ENCODE measurements at regions not wholly inside any gene's neighbourhood (a gene's known extent, or its start where the extent isn't known, plus 50 kb on each side); places are given as distances from the start of the nearest gene placed in this dataset.

DNA sequence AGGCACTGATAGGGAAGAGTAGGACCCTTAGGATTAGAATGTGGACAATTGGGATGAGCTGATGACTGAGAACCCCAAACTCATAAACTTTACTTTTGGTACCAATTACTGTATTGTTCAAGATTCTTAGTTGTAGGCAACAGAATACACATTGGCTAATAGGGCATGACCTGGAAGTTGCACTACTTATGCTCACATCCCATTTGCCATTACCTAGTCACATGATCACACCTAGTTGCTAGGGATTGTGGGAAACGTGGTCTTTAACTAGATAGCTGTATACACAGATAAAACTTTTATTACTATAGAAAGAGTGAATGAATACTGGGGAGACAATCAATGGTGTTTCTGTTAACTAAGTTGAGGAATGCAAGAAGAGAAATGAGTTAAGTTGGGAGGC is 113.4 kb upstream of the AKIRIN2 start:
- no peak for TF ChIP-seq POLR2A (IDR thresholded peaks at IDR 0.05)
- TF ChIP-seq, protein P1, sequence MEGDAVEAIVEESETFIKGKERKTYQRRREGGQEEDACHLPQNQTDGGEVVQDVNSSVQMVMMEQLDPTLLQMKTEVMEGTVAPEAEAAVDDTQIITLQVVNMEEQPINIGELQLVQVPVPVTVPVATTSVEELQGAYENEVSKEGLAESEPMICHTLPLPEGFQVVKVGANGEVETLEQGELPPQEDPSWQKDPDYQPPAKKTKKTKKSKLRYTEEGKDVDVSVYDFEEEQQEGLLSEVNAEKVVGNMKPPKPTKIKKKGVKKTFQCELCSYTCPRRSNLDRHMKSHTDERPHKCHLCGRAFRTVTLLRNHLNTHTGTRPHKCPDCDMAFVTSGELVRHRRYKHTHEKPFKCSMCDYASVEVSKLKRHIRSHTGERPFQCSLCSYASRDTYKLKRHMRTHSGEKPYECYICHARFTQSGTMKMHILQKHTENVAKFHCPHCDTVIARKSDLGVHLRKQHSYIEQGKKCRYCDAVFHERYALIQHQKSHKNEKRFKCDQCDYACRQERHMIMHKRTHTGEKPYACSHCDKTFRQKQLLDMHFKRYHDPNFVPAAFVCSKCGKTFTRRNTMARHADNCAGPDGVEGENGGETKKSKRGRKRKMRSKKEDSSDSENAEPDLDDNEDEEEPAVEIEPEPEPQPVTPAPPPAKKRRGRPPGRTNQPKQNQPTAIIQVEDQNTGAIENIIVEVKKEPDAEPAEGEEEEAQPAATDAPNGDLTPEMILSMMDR (IDR thresholded peaks at IDR 0.05): no peak
